ENCODE measurements at regions not wholly inside any gene's neighbourhood (a gene's known extent, or its start where the extent isn't known, plus 50 kb on each side); places are given as distances from the start of the nearest gene placed in this dataset.

DNA sequence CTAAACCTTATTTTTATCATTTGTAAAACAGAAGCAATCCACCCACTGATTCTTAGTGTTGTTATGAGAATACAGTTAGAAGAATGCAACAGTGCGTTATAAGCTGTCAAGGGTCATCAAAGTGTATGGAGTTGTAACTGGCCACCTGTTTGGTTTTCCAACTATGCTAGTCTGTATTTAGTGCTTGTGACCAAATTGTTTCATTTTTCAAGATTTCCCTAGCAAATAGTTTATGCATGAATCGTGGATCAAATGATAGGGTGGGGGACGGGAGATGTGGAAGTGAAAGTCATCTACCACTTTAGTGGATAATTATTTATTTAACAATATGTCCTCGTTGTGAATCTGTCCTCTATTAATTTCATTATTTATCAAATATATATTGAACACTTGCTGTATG is 175.4 kb upstream of the HDDC2 start:
- Histone ChIP-seq H4K5ac (ENCODE audit: insufficient read length, low read depth, low read length) (no peak overlapping the region), H4K91ac (ENCODE audit: insufficient read length, low read depth, low read length) (no peak overlapping the region), H2BK120ac (ENCODE audit: low read depth, low read length, poor library complexity, severe bottlenecking) (no peak overlapping the region), H3K27me3 (ENCODE audit: insufficient read depth, low read length) (no peaks in the 10 kb centered on the region), H3K56ac (ENCODE audit: insufficient read length, low read depth, low read length) (no peak overlapping the region), H2BK12ac (ENCODE audit: insufficient read length, low read depth, low read length) (no peak overlapping the region), H4K20me1 (ENCODE audit: control insufficient read depth, insufficient read depth, insufficient read length) (no peaks in the 10 kb centered on the region), H2BK15ac (ENCODE audit: low read depth, low read length) (no peak overlapping the region), H3K18ac (ENCODE audit: insufficient read length, low read depth, low read length) (no peak overlapping the region), H3K23me2 (ENCODE audit: insufficient read length, low read depth, low read length, poor library complexity, severe bottlenecking) (no peaks in the 10 kb centered on the region), H2AK5ac (ENCODE audit: insufficient read length, low read length) (no peak overlapping the region), H4K8ac (replicated peaks; ENCODE audit: insufficient read length, low read depth, low read length) (no peak overlapping the region), H3K79me2 (ENCODE audit: insufficient read depth, low read length) (no peaks in the 10 kb centered on the region), H3K9me3 (ENCODE audit: control insufficient read depth, low read depth, low read length) (no peaks in the 10 kb centered on the region), H2BK20ac (ENCODE audit: low read depth, low read length, poor library complexity, severe bottlenecking) (no peak overlapping the region), H3K4ac (ENCODE audit: low read depth, low read length) (no peak overlapping the region), H3K79me1 (ENCODE audit: insufficient read depth, low read depth, low read length, poor library complexity, severe bottlenecking) (no peaks in the 10 kb centered on the region), H3K9ac (ENCODE audit: extremely low read depth, insufficient read length, low read length) (no peak overlapping the region), H3K4me1 (ENCODE audit: insufficient read depth, low read length) (no peaks in the 10 kb centered on the region), H3K27ac (ENCODE audit: insufficient read length, low read depth, low read length) (no peak overlapping the region), H3T11ph (ENCODE audit: low read length) (no peak overlapping the region), H3K14ac (ENCODE audit: insufficient read depth, low read length) (no peak overlapping the region), H3K4me2 (ENCODE audit: insufficient read depth, insufficient read length, low read length) (no peak overlapping the region), H2BK5ac (ENCODE audit: insufficient read length, low read length) (no peak overlapping the region), H2AFZ (ENCODE audit: low read length) (no peak overlapping the region), H3K23ac (ENCODE audit: insufficient read length, low read depth, low read length) (no peak overlapping the region)
- H3K4me1 Mint-ChIP-seq, result peaks cover 6% of the 10 kb centered on the region in 2 experiments; a peak in 3 of 4 replicates
- H3K36me3 Mint-ChIP-seq (ENCODE audit: insufficient read depth in 1 of 3, low read depth in 3 of 3), result no peaks in the 10 kb centered on the region
- no peak overlapping the region for H3K27ac Mint-ChIP-seq
- H3K9me3 Mint-ChIP-seq, result no peaks in the 10 kb centered on the region
- no peak for DNase-seq
- TF ChIP-seq, protein P1, sequence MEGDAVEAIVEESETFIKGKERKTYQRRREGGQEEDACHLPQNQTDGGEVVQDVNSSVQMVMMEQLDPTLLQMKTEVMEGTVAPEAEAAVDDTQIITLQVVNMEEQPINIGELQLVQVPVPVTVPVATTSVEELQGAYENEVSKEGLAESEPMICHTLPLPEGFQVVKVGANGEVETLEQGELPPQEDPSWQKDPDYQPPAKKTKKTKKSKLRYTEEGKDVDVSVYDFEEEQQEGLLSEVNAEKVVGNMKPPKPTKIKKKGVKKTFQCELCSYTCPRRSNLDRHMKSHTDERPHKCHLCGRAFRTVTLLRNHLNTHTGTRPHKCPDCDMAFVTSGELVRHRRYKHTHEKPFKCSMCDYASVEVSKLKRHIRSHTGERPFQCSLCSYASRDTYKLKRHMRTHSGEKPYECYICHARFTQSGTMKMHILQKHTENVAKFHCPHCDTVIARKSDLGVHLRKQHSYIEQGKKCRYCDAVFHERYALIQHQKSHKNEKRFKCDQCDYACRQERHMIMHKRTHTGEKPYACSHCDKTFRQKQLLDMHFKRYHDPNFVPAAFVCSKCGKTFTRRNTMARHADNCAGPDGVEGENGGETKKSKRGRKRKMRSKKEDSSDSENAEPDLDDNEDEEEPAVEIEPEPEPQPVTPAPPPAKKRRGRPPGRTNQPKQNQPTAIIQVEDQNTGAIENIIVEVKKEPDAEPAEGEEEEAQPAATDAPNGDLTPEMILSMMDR (conservative IDR thresholded peaks at IDR 0.05), result no peak
- WGBS (ENCODE audit: extremely low coverage, insufficient read length, low lambda C conversion rate), result no CpG with 5 or more reads among the region's 4 CpGs
- no peak overlapping the region for H3K4me3 Mint-ChIP-seq
- no peaks in the 10 kb centered on the region; the same call in 1 of the 2 replicates for H3K27me3 Mint-ChIP-seq (ENCODE audit: low read depth)
